Colonic mucosa (tissue), 4 donors: ENCODE measurements at regions not wholly inside any gene's neighbourhood (a gene's known extent, or its start where the extent isn't known, plus 50 kb on each side); places are given as distances from the start of the nearest gene placed in this dataset.

Source experiments
- DNase-seq: peaks from one replicate; pipeline ENCODE4 v3.0.0-alpha.2; 2020
- H3K27ac ChIP-seq: fragments of 200-600 bp; one replicate; pipeline ENCODE4 v1.8.0; 2021
- H3K27me3 ChIP-seq: fragments of 200-600 bp; one replicate; pipeline ENCODE4 v1.8.0; 2021
- H3K36me3 ChIP-seq: fragments of 200-600 bp; one replicate; pipeline ENCODE4 v1.8.0; 2021
- H3K4me1 ChIP-seq: fragments of 200-600 bp; one replicate; pipeline ENCODE4 v1.8.0; 2021; ENCODE audit warnings: mild to moderate bottlenecking
- H3K4me3 ChIP-seq: fragments of 200-600 bp; one replicate; pipeline ENCODE4 v1.8.0; 2021
- H3K9ac ChIP-seq, 2 donors: one replicate each; pipeline ENCODE4 v1.7.0; 2013; ENCODE audit warnings: control low read depth in 2 of 2, low read depth in 2 of 2, low read length in 2 of 2
- H3K9me3 ChIP-seq: fragments of 200-600 bp; one replicate; pipeline ENCODE4 v1.8.0; 2021
- CTCF ChIP-seq: fragments of 200-600 bp; IDR thresholded peaks from one replicate; pipeline ENCODE4 v1.8.0; 2022; ENCODE audit warnings: antibody characterized with exemption, mild to moderate bottlenecking
- intact Hi-C: fragments of 100-400 bp; cut with DNase I; formaldehyde crosslinking; loops from one replicate; pipeline ENCODE4 v1.14.1; 2022
- donor health status: healthy.
- donor health status: DM: no; HTN: no; CAD: no.
- donor health status: DM: no; HTN: no; CAD: no.

DNA sequence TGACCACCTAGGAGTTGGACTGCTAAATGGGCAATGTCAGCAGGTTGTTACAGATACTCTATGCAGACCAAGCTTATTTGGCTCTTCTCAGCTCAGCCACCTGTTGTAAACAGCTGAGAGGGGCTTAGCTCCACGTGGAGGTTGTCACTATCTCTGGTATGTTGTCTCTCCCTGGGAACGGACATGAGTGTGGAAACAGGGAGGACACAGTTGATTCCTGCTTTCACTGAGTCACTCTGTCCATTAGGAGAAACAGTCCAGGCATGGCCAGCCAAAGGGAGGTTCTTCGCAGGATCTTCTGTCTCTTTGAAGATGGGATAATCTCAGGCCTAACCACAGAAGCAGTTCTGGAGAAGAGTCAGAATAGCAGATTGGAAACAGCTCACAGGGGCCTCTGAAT, 121.2 kb downstream of the PALM2AKAP2 start:
- H3K36me3 ChIP-seq: no peaks in the 10 kb centered on the region
- H3K27me3 ChIP-seq: no peaks in the 10 kb centered on the region
- intact Hi-C loops: no loop called here
- H3K27ac ChIP-seq: no peak overlapping the region
- no peaks in the 10 kb centered on the region for H3K9me3 ChIP-seq
- H3K4me1 ChIP-seq: peaks cover 4% of the 10 kb centered on the region
- no peak for TF ChIP-seq CTCF
- H3K9ac ChIP-seq: no peak overlapping the region
- no peak for DNase-seq
- no peak overlapping the region for H3K4me3 ChIP-seq

GRCh38 chr9:109903515-109904138, 123.6 kb downstream of the PALM2AKAP2 start:
- H3K36me3 ChIP-seq: no peaks in the 10 kb centered on the region
- peak; percentile 79 for TF ChIP-seq CTCF
- no peak overlapping the region for H3K27ac ChIP-seq
- intact Hi-C loops: loop anchor here (2.0 kb wide), 2 partner anchors 155 to 249 kb away; no protein-coding TSS in a partner anchor
- no peaks in the 10 kb centered on the region for H3K9me3 ChIP-seq
- peaks cover 13% of the 10 kb centered on the region for H3K4me1 ChIP-seq
- H3K4me3 ChIP-seq: no peak overlapping the region
- H3K27me3 ChIP-seq: no peaks in the 10 kb centered on the region
- DNase-seq: peak; percentile 76
- no peak overlapping the region for H3K9ac ChIP-seq

GRCh38 chr9:109904666-109905065, 124.7 kb downstream of the PALM2AKAP2 start:
- H3K27ac ChIP-seq: no peak overlapping the region
- no peaks in the 10 kb centered on the region for H3K36me3 ChIP-seq
- H3K9ac ChIP-seq: no peak overlapping the region
- no peak for TF ChIP-seq CTCF
- H3K27me3 ChIP-seq: no peaks in the 10 kb centered on the region
- H3K4me3 ChIP-seq: no peak overlapping the region
- H3K4me1 ChIP-seq: peaks cover 13% of the 10 kb centered on the region
- intact Hi-C loops: no loop called here
- no peaks in the 10 kb centered on the region for H3K9me3 ChIP-seq
- DNase-seq: no peak

DNA sequence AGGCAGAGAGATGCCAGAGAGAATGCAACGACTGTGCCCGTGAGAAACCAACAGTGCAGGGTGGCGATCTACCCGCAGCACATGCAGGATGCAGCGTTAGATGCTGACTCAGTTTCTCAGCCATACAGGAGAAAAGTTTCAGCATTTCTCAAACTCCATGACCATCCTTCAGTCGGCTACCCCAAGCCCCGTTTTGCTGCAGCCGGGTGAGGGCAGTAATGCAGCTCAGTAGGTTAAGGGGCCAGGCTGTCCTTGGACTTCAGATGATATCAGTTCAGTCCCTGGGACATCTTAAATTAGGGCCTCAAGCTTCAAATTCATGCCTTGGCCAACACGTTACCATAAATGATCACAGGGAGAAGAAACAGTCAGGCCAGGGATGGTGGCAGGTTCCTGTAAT, 125.5 kb downstream of the PALM2AKAP2 start:
- no peak overlapping the region for H3K27ac ChIP-seq

DNA sequence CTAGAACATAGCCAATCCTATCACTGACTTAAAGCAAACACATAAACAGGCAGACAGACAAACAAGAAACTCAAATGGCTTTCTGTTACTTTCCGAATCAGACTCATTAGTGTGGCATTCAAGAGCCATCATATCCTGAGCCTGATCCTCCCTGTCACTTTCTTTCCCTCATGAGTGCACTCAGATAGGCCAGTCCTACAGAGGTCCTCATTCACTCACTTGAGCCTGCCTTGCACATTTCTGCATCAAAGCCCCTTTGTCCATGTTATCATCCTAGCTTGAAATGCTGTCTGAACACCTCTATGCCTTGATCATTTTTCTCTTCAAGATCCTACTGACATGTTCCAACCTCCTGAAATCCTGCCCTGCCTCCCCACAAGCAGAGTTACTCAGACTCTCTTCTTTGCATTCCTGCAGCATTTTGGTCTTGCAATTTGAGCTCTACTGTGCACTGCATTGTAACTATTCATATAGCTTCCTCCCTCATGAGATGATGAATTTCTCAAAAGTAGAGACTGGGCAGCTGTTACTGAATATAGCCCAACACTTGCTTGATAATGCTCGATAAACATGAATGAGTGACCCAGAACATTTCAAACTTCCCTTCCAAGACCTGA, 126.9 kb downstream of the PALM2AKAP2 start:
- H3K9me3 ChIP-seq: no peaks in the 10 kb centered on the region
- intact Hi-C loops: no loop called here
- TF ChIP-seq CTCF: no peak
- peaks cover 17% of the 10 kb centered on the region for H3K4me1 ChIP-seq
- peak overlapping the region in 1 of 2 donors; percentile 1 for H3K9ac ChIP-seq
- no peak overlapping the region for H3K4me3 ChIP-seq
- H3K27ac ChIP-seq: peak overlapping the region; percentile 39
- H3K27me3 ChIP-seq: no peaks in the 10 kb centered on the region
- no peaks in the 10 kb centered on the region for H3K36me3 ChIP-seq
- DNase-seq: no peak

More for the DNA sequence above, 125.5 kb downstream of the PALM2AKAP2 start:
- TF ChIP-seq CTCF: no peak
- no peak overlapping the region for H3K4me3 ChIP-seq
- no peaks in the 10 kb centered on the region for H3K27me3 ChIP-seq
- intact Hi-C loops: no loop called here
- no peak overlapping the region for H3K9ac ChIP-seq
- peaks cover 13% of the 10 kb centered on the region for H3K4me1 ChIP-seq
- no peaks in the 10 kb centered on the region for H3K36me3 ChIP-seq
- no peak for DNase-seq
- H3K9me3 ChIP-seq: no peaks in the 10 kb centered on the region
